Fibroblast of lung (primary cell): ENCODE measurements at regions not wholly inside any gene's neighbourhood (a gene's known extent, or its start where the extent isn't known, plus 50 kb on each side); places are given as distances from the start of the nearest gene placed in this dataset.

Experiments
- CTCF ChIP-seq, 2 donors: IDR thresholded peaks in 1 of 2; conservative IDR thresholded peaks in 1 of 2; 1 replicate in 1 of 2; 2 replicates in 1 of 2; pipeline ENCODE4 v1.5.1; 2011 to 2012; ENCODE audit warnings: low read length in 2 of 2, control low read depth in 1 of 2, inconsistent platforms in 1 of 2, low read depth in 1 of 2, mild to moderate bottlenecking in 1 of 2
- EZH2 ChIP-seq: IDR thresholded peaks from 2 replicates; pipeline ENCODE4 v1.5.1; 2012; ENCODE audit warnings: low read length, control low read depth, mild to moderate bottlenecking; ENCODE audit errors: missing control alignments

- peak; percentile 6 to 25 for TF ChIP-seq CTCF (conservative IDR thresholded peaks at IDR 0.05 in 1 of 2, IDR thresholded peaks at IDR 0.05 in 1 of 2; ENCODE audit: low read depth in 1 of 2, low read length in 2 of 2)
- TF ChIP-seq EZH2, result no peak
Observed at GRCh38 chr15:38010395-38010794, 76.0 kb downstream of the TMCO5A start.
